H1 (cell line): ENCODE measurements at regions not wholly inside any gene's neighbourhood (a gene's known extent, or its start where the extent isn't known, plus 50 kb on each side); places are given as distances from the start of the nearest gene placed in this dataset.

Experiments used
- CTCF ChIA-PET: fragments of 300-600 bp; sonication (Branson Sonifier 250); formaldehyde crosslinking; loops from one replicate; lab custom pipeline; 2021; ENCODE audit not compliant: partially characterized antibody; lab: Charles Lee
- POLR2A ChIA-PET: fragments of 300-600 bp; sonication (Branson Sonifier 250); formaldehyde crosslinking; loops from one replicate; lab custom pipeline; 2021; ENCODE audit warnings: inconsistent platforms; ENCODE audit not compliant: partially characterized antibody; lab: Charles Lee
- DNase-seq, 2 experiments: peaks; one replicate each; pipeline versions ENCODE4 v3.0.0 to v3.0.0-alpha.2; 2010 to 2022; ENCODE audit warnings: low spot score in 2 of 2, low read depth in 1 of 2, mixed read lengths in 1 of 2
- FAIRE-seq: peaks from 2 replicates; lab custom pipeline; 2011; peaks lifted over from hg19 to GRCh38; lab: Jason Lieb, UNC
- H2AFZ ChIP-seq: 2 replicates; pipeline ENCODE4 v1.8.1; 2012; ENCODE audit warnings: low read length, inconsistent platforms
- H2AK5ac ChIP-seq: 2 replicates; pipeline ENCODE4 v1.6.1; 2013; ENCODE audit warnings: low read depth, low read length
- H2BK120ac ChIP-seq: replicated peaks from 2 replicates; pipeline ENCODE3; 2013; ENCODE audit warnings: low read depth, low read length, inconsistent platforms
- H2BK12ac ChIP-seq: 2 replicates; pipeline ENCODE4 v1.6.1; 2013; ENCODE audit warnings: low read depth, low read length
- H2BK15ac ChIP-seq: 2 replicates; pipeline ENCODE4 v1.6.1; 2013; ENCODE audit warnings: low read length
- H2BK20ac ChIP-seq: 2 replicates; pipeline ENCODE4 v1.6.1; 2013; ENCODE audit warnings: low read length
- H2BK5ac ChIP-seq: 2 replicates; pipeline ENCODE4 v1.6.1; 2013; ENCODE audit warnings: low read depth, low read length
- H3K14ac ChIP-seq: 2 replicates; pipeline ENCODE4 v1.6.1; 2013; ENCODE audit warnings: inconsistent platforms; ENCODE audit not compliant: insufficient read length
- H3K18ac ChIP-seq: 2 replicates; pipeline ENCODE4 v1.6.1; 2013; ENCODE audit warnings: low read length; ENCODE audit errors: extremely low read depth
- H3K23ac ChIP-seq: 2 replicates; pipeline ENCODE4 v1.6.1; 2013; ENCODE audit warnings: inconsistent platforms; ENCODE audit not compliant: insufficient read length
- H3K23me2 ChIP-seq: 2 replicates; pipeline ENCODE4 v1.6.1; 2013; ENCODE audit warnings: low read depth, low read length
- H3K27ac ChIP-seq: 2 replicates; pipeline ENCODE4 v1.6.1; 2011; ENCODE audit warnings: low read depth, low read length, inconsistent platforms
- H3K27me3 ChIP-seq, 4 experiments: replicated peaks in 1 of 4; 1 replicate in 1 of 4; 2 replicates in 3 of 4; pipeline versions ENCODE4 v1.6.1 to v1.8.1; 2011 to 2013; ENCODE audit warnings: low read length in 3 of 4, mild to moderate bottlenecking in 3 of 4, inconsistent platforms in 2 of 4, mixed read lengths in 2 of 4, moderate library complexity in 1 of 4; ENCODE audit not compliant: control insufficient read depth in 3 of 4, insufficient read depth in 3 of 4; ENCODE audit errors: extremely low read depth in 1 of 4
- H3K36me3 ChIP-seq, 4 experiments: 2 replicates each; pipeline versions ENCODE4 v1.6.1 to v1.8.1; 2011 to 2013; ENCODE audit warnings: mild to moderate bottlenecking in 4 of 4, low read length in 3 of 4, moderate library complexity in 2 of 4, control low read depth in 1 of 4, inconsistent platforms in 1 of 4; ENCODE audit not compliant: insufficient read depth in 4 of 4, control insufficient read depth in 2 of 4
- H3K4ac ChIP-seq: replicated peaks from 2 replicates; pipeline ENCODE3; 2013; ENCODE audit warnings: low read length, low read depth, mixed read lengths, inconsistent platforms; ENCODE audit not compliant: insufficient read length
- H3K4me1 ChIP-seq, 4 experiments: replicated peaks in 1 of 4; 1 replicate in 1 of 4; 2 replicates in 3 of 4; pipeline versions ENCODE4 v1.6.1 to v1.8.1; 2011 to 2013; ENCODE audit warnings: low read length in 3 of 4, inconsistent platforms in 2 of 4, mixed read lengths in 1 of 4; ENCODE audit not compliant: insufficient read depth in 4 of 4, control insufficient read depth in 3 of 4
- H3K4me2 ChIP-seq, 2 experiments: 2 replicates each; pipeline versions ENCODE4 v1.6.1 to v1.8.1; 2011 to 2013; ENCODE audit warnings: low read depth in 2 of 2, low read length in 2 of 2, control low read depth in 1 of 2, inconsistent platforms in 1 of 2, mild to moderate bottlenecking in 1 of 2; ENCODE audit not compliant: insufficient read depth in 1 of 2
- H3K4me3 ChIP-seq, 4 experiments: fragments of 200-600, 300-600 bp in 1 of 4; sonication (generic), shearing (Covaris generic), sonication (Bioruptor Twin) in 1 of 4; 2 replicates each; pipeline versions ENCODE4 v1.5.1 to v1.8.1; 2011 to 2016; ENCODE audit warnings: low read length in 4 of 4, low read depth in 3 of 4, control low read depth in 2 of 4, inconsistent platforms in 2 of 4, mild to moderate bottlenecking in 2 of 4, mixed read lengths in 1 of 4, moderate library complexity in 1 of 4; ENCODE audit not compliant: insufficient read depth in 2 of 4; ENCODE audit errors: extremely low read depth in 1 of 4
- H3K56ac ChIP-seq: replicated peaks from 2 replicates; pipeline ENCODE3; 2013; ENCODE audit warnings: low read depth, mild to moderate bottlenecking, mixed read lengths, low read length, inconsistent platforms; ENCODE audit not compliant: insufficient read length
- H3K79me1 ChIP-seq: 2 replicates; pipeline ENCODE4 v1.6.1; 2013; ENCODE audit warnings: low read depth, low read length, control low read depth
- H3K79me2 ChIP-seq, 2 experiments: 2 replicates each; pipeline versions ENCODE4 v1.6.1 to v1.8.1; 2012 to 2013; ENCODE audit warnings: low read length in 2 of 2, mild to moderate bottlenecking in 2 of 2, inconsistent platforms in 1 of 2; ENCODE audit not compliant: insufficient read depth in 2 of 2, control insufficient read depth in 1 of 2
- H3K9ac ChIP-seq, 4 experiments: replicated peaks in 1 of 4; 1 replicate in 1 of 4; 2 replicates in 3 of 4; pipeline versions ENCODE4 v1.6.1 to v1.8.1; 2011 to 2013; ENCODE audit warnings: low read depth in 3 of 4, low read length in 3 of 4, control low read depth in 2 of 4, mild to moderate bottlenecking in 2 of 4, moderate library complexity in 2 of 4, inconsistent platforms in 1 of 4; ENCODE audit errors: extremely low read depth in 1 of 4
- H3K9me3 ChIP-seq, 2 experiments: 2 replicates each; pipeline versions ENCODE4 v1.6.1 to v1.8.1; 2012 to 2013; ENCODE audit warnings: mild to moderate bottlenecking in 2 of 2, moderate library complexity in 2 of 2, control low read depth in 1 of 2, inconsistent platforms in 1 of 2, low read depth in 1 of 2, low read length in 1 of 2, mixed read lengths in 1 of 2; ENCODE audit not compliant: insufficient read depth in 2 of 2
- H4K20me1 ChIP-seq, 2 experiments: replicated peaks in 1 of 2; 2 replicates each; pipeline versions ENCODE3 to v1.8.1; 2011 to 2013; ENCODE audit warnings: inconsistent platforms in 2 of 2, low read length in 2 of 2, mild to moderate bottlenecking in 1 of 2; ENCODE audit not compliant: insufficient read depth in 2 of 2, control insufficient read depth in 1 of 2
- H4K5ac ChIP-seq: 2 replicates; pipeline ENCODE4 v1.6.1; 2013; ENCODE audit warnings: low read length, low read depth, mixed read lengths, inconsistent platforms; ENCODE audit not compliant: insufficient read length
- H4K8ac ChIP-seq: 2 replicates; pipeline ENCODE4 v1.8.0; 2013; ENCODE audit warnings: mild to moderate bottlenecking, moderate library complexity, low read length, inconsistent platforms; ENCODE audit not compliant: insufficient read depth; ENCODE audit errors: extremely low read depth
- H4K91ac ChIP-seq: replicated peaks from 2 replicates; pipeline ENCODE3; 2013; ENCODE audit warnings: low read length, mixed read lengths, inconsistent platforms; ENCODE audit not compliant: insufficient read length
- ATF3 ChIP-seq: IDR thresholded peaks from 2 replicates; pipeline ENCODE4 v1.6.1; 2011; ENCODE audit warnings: low read depth, mild to moderate bottlenecking, low read length; ENCODE audit not compliant: insufficient read depth
- CREB1 ChIP-seq: IDR thresholded peaks from 2 replicates; pipeline ENCODE4 v1.6.1; 2012; ENCODE audit warnings: inconsistent platforms
- KDM1A ChIP-seq: fragments of 200-600, 300-600 bp; sonication (generic); IDR thresholded peaks from 2 replicates; pipeline ENCODE4 v1.7.1; 2016; ENCODE audit warnings: mild to moderate bottlenecking, low read length, borderline replicate concordance
- POU5F1 ChIP-seq: IDR thresholded peaks from 2 replicates; pipeline ENCODE4 v1.6.1; 2011; ENCODE audit warnings: low read depth, mild to moderate bottlenecking, low read length, moderate library complexity
- SP4 ChIP-seq: IDR thresholded peaks from 2 replicates; pipeline ENCODE4 v1.6.1; 2012; ENCODE audit warnings: low read length, inconsistent platforms
- WGBS, 2 experiments: shearing (Covaris generic) in 1 of 2; methylation state at CpG; one replicate each; pipeline versions ENCODE4 v1.1.6 to v1.1.7; 2013 to 2015; ENCODE audit warnings: low lambda C conversion rate in 2 of 2, mixed read lengths in 2 of 2, inconsistent platforms in 1 of 2, low coverage in 1 of 2, missing lambda C conversion rate in 1 of 2; ENCODE audit not compliant: insufficient replicate concordance in 2 of 2, insufficient coverage in 1 of 2, insufficient read length in 1 of 2; ENCODE audit errors: extremely low coverage in 1 of 2, missing lambda C conversion rate in 1 of 2; 5-methylcytosine and 5-hydroxymethylcytosine counted together

GRCh38 chr16:55047903-55048497 lies 117.3 kb downstream of the IRX5 start:
- no peak overlapping the region for H2BK15ac ChIP-seq
- H2BK120ac ChIP-seq, result no peak overlapping the region
- H3K4ac ChIP-seq, result no peak overlapping the region
- no peak overlapping the region for H2AK5ac ChIP-seq
- H2BK20ac ChIP-seq, result no peak overlapping the region
- no peak overlapping the region for H2BK5ac ChIP-seq
- H3K27me3 ChIP-seq, result 0 out of 7 replicates have a peak, but pooled peaks cover 0 to 2% (median 0%) of the 10 kb centered on the region in 4 experiments
- POLR2A ChIA-PET, result no interaction called here
- WGBS, 2 experiments, result 94% methylated on average over 8 of the region's 8 CpGs; no CpG with 5 or more reads in 1 of the 2 experiments
- no peak overlapping the region for H2AFZ ChIP-seq
- DNase-seq (no peak), FAIRE-seq (no peak)
- H4K8ac ChIP-seq, result no peak overlapping the region; the same call in 1 of the 2 replicates
- H3K4me2 ChIP-seq, result no peak overlapping the region
- H2BK12ac ChIP-seq, result no peak overlapping the region
- H3K23ac ChIP-seq, result no peak overlapping the region
- no peaks in the 10 kb centered on the region for H3K9me3 ChIP-seq
- no peak overlapping the region for H4K5ac ChIP-seq
- H3K14ac ChIP-seq, result no peak overlapping the region
- CTCF ChIA-PET, result interaction anchor here (0.7 to 14.3 kb wide), 10 partner anchors 8 to 201 kb away, joined by 3 to 145 read pairs (median 3); no protein-coding TSS in a partner anchor
- no peak overlapping the region for H3K27ac ChIP-seq
- no peak overlapping the region for H3K56ac ChIP-seq
- H3K36me3 ChIP-seq, result no peaks in the 10 kb centered on the region
- H3K4me1 ChIP-seq, result no peaks in the 10 kb centered on the region
- H3K79me2 ChIP-seq, result no peaks in the 10 kb centered on the region
- no peak overlapping the region for H3K4me3 ChIP-seq
- no peak overlapping the region for H3K9ac ChIP-seq
- H3K79me1 ChIP-seq, result no peaks in the 10 kb centered on the region
- no peak overlapping the region for H3K18ac ChIP-seq
- no peaks in the 10 kb centered on the region; the same call in 1 of the 2 replicates for H3K23me2 ChIP-seq
- H4K20me1 ChIP-seq, result no peaks in the 10 kb centered on the region
- TF ChIP-seq KDM1A (no peak), ATF3 (no peak), CREB1 (no peak), POU5F1 (no peak), SP4 (no peak)
- TF ChIP-seq, all 59 proteins: peak for 0
- H4K91ac ChIP-seq, result no peak overlapping the region
